ENCODE measurements at regions not wholly inside any gene's neighbourhood (a gene's known extent, or its start where the extent isn't known, plus 50 kb on each side); places are given as distances from the start of the nearest gene placed in this dataset.

DNA sequence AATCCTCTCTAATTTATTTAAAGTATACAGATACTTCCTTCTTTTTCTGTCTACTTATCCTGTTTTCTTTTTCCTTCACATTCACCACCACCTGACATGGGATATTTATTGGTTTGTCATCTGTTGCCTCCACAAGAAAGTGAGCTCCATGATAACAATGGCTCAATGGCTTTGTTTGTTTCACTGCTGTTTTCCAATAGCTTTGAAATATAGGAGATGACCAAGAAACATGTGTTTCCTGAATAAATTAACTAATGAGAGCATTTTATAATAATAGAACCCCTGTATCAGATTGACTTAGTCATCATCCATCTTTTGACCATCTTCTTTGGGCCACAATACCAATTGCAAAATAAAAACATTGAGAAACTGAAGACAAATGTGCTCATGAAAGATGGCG, 180.2 kb upstream of the GAS1 start:
- H3K4me1 ChIP-seq: no peaks in the 10 kb centered on the region
- no peak for DNase-seq
- peaks cover 4% of the 10 kb centered on the region for H3K27me3 ChIP-seq
- no peak for TF ChIP-seq CTCF (IDR thresholded peaks at IDR 0.05)
- H3K36me3 ChIP-seq: no peaks in the 10 kb centered on the region
- H3K9me3 ChIP-seq: no peaks in the 10 kb centered on the region
- no peak overlapping the region for H3K27ac ChIP-seq
- intact Hi-C loops (cut with DNase I): no loop called here
- H3K4me3 ChIP-seq: no peak overlapping the region
- H3K9ac ChIP-seq (ENCODE audit: low read depth in 2 of 2, low read length in 2 of 2): no peak overlapping the region

DNA sequence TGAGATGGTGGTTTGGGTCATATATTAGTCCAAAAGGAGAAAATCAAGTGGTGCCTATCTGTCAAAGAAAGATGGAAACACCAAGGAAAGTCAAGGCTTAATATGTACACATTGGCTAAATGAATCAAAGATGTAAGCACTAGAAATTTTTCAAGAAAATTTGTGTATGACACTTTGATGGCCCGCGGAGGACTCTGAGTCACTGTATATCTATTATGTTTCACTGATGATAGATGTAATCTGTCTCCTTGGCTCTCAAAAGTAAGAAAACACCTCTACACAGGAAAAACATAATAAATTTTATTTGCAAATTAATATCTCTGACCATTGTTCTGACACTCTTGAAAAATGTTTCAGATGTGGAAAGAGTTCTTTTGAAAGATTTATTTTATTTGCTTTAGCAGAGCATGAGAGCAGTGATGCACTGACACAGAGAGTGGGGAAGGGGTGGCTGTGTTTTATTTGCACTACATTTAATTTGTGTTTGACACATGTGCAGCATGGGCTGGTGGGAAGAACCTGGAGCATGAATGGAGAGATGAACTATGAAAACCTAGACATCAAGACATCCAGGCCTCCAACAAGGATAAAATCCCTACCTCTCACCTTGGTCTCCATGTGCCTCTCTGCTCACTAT, 180.8 kb upstream of the GAS1 start:
- Histone ChIP-seq H3K27me3 (peaks cover 4% of the 10 kb centered on the region), H3K9ac (ENCODE audit: low read depth in 2 of 2, low read length in 2 of 2) (no peak overlapping the region), H3K9me3 (no peaks in the 10 kb centered on the region), H3K4me1 (no peaks in the 10 kb centered on the region), H3K36me3 (no peaks in the 10 kb centered on the region), H3K27ac (no peak overlapping the region), H3K4me3 (no peak overlapping the region)
- intact Hi-C loops (cut with DNase I): no loop called here
- TF ChIP-seq CTCF (IDR thresholded peaks at IDR 0.05): no peak
- DNase-seq: no peak

DNA sequence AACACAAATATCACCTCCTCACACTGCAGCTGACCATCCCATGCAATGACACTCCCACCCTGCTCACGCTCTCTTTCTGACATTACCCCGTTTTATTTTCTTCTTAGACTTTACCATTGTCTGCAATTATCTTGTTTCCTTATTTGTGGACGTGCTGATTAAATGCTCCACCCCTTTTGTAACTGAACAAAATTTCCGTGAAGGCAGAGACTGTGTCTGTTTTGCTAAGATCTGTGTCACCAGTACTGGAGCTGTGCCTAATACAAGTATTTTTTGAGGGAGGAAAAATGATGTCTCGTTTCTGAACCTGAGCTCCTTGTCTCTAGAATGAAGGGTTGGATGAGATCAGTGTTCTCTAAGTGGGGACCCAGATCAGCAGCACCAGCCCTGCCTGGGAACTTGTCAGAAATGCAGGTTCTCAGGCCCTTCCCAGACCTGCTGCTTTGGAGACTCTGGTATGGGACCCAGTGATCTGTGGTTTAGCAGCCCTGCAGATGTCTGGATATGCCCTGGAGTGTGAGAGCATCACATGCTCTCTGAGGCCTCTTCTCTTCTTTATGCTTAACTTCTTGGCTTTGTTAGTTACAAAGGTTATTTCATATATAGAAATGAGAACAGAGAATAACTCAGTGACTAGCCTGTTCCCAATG, 181.7 kb upstream of the GAS1 start:
- H3K27me3 ChIP-seq: peaks cover 4% of the 10 kb centered on the region
- H3K4me1 ChIP-seq: no peaks in the 10 kb centered on the region
- H3K4me3 ChIP-seq: no peak overlapping the region
- no peak overlapping the region for H3K9ac ChIP-seq (ENCODE audit: low read depth in 2 of 2, low read length in 2 of 2)
- DNase-seq: no peak
- no peaks in the 10 kb centered on the region for H3K9me3 ChIP-seq
- intact Hi-C loops (cut with DNase I): no loop called here
- no peak overlapping the region for H3K27ac ChIP-seq
- no peak for TF ChIP-seq CTCF (IDR thresholded peaks at IDR 0.05)
- no peaks in the 10 kb centered on the region for H3K36me3 ChIP-seq

DNA sequence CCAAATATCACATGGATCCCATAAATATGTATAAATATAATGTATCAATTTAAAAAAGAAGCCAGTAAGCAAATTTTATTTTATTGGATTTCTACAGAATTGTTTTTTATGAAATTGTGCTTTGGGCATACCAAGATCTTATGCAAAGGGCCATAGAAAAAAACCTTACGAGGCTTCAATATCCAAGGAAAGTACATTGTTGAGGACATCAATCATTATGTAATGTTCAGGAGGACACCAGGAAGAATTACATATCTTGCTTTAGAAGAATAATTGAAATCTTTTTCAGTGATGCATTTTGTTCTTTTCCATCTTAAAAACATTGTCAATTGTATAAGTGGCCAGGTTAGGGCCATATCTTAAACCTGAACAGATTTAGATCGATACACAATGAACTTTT, 187.8 kb upstream of the GAS1 start:
- Histone ChIP-seq H3K27ac (no peak overlapping the region), H3K36me3 (no peaks in the 10 kb centered on the region), H3K4me1 (no peaks in the 10 kb centered on the region), H3K9me3 (no peaks in the 10 kb centered on the region), H3K27me3 (peaks cover 4% of the 10 kb centered on the region), H3K4me3 (no peak overlapping the region), H3K9ac (ENCODE audit: low read depth in 2 of 2, low read length in 2 of 2) (no peak overlapping the region)
- intact Hi-C loops (cut with DNase I): no loop called here
- TF ChIP-seq CTCF (IDR thresholded peaks at IDR 0.05): no peak
- DNase-seq: no peak

DNA sequence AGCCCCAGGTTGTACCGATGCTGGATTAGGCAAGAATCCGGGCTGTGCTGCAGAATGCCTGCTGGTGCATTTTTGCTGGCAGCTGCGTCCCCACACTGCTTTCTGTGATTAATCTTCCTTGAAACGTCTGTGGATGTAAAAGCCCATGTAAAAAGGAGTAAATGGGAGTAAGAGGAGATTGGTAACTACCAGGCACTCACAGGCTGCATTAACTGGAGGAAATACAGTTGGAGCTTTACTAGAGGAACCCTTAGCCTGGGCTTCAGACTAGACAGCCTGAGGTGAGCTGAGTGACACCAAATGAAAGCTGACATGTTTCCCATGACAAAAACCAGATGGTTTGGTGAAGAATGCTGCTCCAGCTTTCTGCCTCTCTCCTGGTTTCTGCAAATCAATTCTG, 190.4 kb upstream of the GAS1 start:
- Histone ChIP-seq H3K4me3 (no peak overlapping the region), H3K4me1 (no peaks in the 10 kb centered on the region), H3K9ac (ENCODE audit: low read depth in 2 of 2, low read length in 2 of 2) (no peak overlapping the region), H3K36me3 (no peaks in the 10 kb centered on the region), H3K27me3 (no peaks in the 10 kb centered on the region), H3K27ac (no peak overlapping the region), H3K9me3 (no peaks in the 10 kb centered on the region)
- intact Hi-C loops (cut with DNase I): no loop called here
- DNase-seq: no peak
- TF ChIP-seq CTCF (IDR thresholded peaks at IDR 0.05): no peak
